BJ (cell line): ENCODE measurements at regions not wholly inside any gene's neighbourhood (a gene's known extent, or its start where the extent isn't known, plus 50 kb on each side); places are given as distances from the start of the nearest gene placed in this dataset.

Source experiments
- CTCF ChIA-PET: fragments of 350-600 bp; formaldehyde crosslinking; extraction: SDS; loops from one replicate; lab custom pipeline; 2021; ENCODE audit warnings: antibody characterized with exemption, inconsistent platforms; lab: Yijun Ruan, JAX
- POLR2A ChIA-PET: fragments of 300-600 bp; sonication (Branson Sonifier 250); formaldehyde crosslinking; extraction: SDS; loops from one replicate; lab custom pipeline; 2021; ENCODE audit warnings: antibody characterized with exemption; lab: Charles Lee
- DNase-seq: peaks from one replicate; pipeline ENCODE4 v3.0.0-alpha.2; 2011; ENCODE audit warnings: low read depth
- H3K27me3 ChIP-seq: 2 replicates; pipeline ENCODE4 v1.6.0; 2011; ENCODE audit warnings: low read length; ENCODE audit not compliant: control insufficient read depth, insufficient read depth
- H3K36me3 ChIP-seq: 2 replicates; pipeline ENCODE4 v1.5.1; 2011; ENCODE audit warnings: low read length; ENCODE audit not compliant: control insufficient read depth, insufficient read depth
- H3K4me3 ChIP-seq: 2 replicates; pipeline ENCODE4 v1.5.1; 2011; ENCODE audit warnings: low read depth, mild to moderate bottlenecking, control low read depth, low read length
- TF ChIP-seq, protein P1 (sequence below): IDR thresholded peaks from 2 replicates; pipeline ENCODE4 v1.5.1; 2011; ENCODE audit warnings: low read depth, mild to moderate bottlenecking, control low read depth, inconsistent platforms, low read length, moderate library complexity; ENCODE audit not compliant: insufficient read depth

DNA sequence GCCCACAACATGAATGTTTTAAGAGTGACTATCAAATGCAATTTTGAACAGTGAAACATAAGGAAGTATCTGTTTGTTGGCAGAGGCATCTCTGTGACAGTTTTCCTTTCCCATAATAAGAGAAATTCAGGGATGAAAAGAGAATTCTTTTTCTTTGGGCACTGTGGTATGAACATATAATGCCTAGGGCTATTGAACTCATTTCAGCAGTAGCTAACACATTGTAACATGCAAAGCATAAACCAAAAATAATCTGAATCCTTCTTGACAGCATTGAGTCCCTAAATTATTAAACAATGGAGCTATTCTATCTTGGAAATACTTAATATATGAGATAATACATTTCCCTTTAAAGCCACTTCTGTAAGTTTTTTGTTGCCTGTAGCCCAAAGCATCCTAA, 633.0 kb upstream of the B3GALT2 start:
- Histone ChIP-seq H3K36me3 (no peaks in the 10 kb centered on the region), H3K27me3 (no peaks in the 10 kb centered on the region), H3K4me3 (no peak overlapping the region)
- no peak for DNase-seq
- TF ChIP-seq, protein P1, sequence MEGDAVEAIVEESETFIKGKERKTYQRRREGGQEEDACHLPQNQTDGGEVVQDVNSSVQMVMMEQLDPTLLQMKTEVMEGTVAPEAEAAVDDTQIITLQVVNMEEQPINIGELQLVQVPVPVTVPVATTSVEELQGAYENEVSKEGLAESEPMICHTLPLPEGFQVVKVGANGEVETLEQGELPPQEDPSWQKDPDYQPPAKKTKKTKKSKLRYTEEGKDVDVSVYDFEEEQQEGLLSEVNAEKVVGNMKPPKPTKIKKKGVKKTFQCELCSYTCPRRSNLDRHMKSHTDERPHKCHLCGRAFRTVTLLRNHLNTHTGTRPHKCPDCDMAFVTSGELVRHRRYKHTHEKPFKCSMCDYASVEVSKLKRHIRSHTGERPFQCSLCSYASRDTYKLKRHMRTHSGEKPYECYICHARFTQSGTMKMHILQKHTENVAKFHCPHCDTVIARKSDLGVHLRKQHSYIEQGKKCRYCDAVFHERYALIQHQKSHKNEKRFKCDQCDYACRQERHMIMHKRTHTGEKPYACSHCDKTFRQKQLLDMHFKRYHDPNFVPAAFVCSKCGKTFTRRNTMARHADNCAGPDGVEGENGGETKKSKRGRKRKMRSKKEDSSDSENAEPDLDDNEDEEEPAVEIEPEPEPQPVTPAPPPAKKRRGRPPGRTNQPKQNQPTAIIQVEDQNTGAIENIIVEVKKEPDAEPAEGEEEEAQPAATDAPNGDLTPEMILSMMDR: no peak
- ChIA-PET POLR2A (no interaction called here), CTCF (interaction anchor here (0.7 kb wide), 1 partner anchor 430 kb away, joined by 4 read pairs; no protein-coding TSS in a partner anchor)

DNA sequence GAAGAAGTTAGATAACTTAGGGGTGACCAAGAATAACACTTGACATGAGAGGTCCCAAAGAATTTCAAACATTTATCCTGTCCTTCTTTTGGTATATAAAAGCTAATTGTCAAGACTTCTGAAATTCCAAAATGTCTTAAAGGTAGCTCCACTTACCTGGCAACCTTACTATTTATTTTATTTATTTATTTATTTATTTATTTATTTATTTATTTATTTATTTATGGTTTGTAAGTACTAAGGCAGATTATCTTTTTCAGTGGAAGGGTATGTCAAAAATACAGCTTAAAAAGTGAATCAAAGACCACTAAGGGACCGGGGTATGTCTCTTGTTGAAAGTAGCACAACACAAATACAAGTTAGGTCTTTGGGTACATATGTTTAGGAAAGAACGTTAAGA, 620.8 kb upstream of the B3GALT2 start:
- POLR2A ChIA-PET: no interaction called here
- Histone ChIP-seq H3K4me3 (no peak overlapping the region), H3K36me3 (no peaks in the 10 kb centered on the region), H3K27me3 (no peaks in the 10 kb centered on the region)
- CTCF ChIA-PET: interaction anchor here (0.9 kb wide), 1 partner anchor 61 kb away, joined by 3 read pairs; no protein-coding TSS in a partner anchor
- no peak for DNase-seq
- TF ChIP-seq, protein P1: no peak

DNA sequence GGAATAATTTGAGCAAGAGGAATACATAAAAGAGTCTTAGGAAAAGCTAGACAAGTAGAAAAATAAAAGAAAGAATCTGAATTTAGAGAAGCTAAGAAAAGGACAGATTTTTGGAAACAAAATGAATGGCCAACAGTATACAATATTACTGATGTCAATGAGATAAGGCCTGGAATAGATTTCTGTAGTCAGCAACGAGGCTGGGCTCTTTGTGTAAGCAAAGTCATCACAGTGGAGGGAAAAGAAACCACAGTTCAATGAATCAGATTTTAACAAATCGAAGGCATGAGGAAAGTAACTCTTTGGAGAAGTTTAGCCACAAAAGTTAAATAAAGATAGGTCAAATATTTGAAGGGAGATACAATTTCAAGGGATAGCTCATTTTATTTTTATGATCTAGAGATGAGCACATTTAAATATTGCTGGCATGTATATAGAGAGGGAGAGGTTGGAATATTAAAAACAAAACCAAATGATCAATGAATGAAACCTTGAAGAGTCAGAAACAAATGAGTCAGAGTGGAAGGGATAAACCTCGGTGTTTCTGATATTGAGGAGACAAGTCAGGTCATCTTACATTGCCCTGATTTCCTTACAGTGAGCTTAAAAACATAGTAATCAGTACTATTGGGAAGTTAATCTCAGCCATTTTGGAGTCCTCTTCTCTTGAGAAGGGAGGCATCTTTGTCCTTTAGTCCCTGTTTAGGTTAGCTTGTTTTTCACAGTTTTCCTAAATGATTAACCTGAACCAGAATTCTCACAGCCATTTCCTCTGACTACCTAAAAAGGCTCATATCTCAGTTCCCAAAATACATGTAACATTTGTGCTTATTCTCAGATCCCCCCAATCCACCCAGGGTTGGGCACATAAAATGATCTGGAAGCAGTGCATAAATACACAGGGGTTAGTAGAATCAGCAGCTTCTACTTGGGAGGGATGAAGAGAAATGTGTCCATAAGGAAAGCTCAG, 620.0 kb upstream of the B3GALT2 start:
- TF ChIP-seq, protein P1: no peak
- H3K27me3 ChIP-seq: no peaks in the 10 kb centered on the region
- CTCF ChIA-PET: no interaction called here
- H3K4me3 ChIP-seq: no peak overlapping the region
- POLR2A ChIA-PET: no interaction called here
- DNase-seq: no peak
- no peaks in the 10 kb centered on the region for H3K36me3 ChIP-seq

DNA sequence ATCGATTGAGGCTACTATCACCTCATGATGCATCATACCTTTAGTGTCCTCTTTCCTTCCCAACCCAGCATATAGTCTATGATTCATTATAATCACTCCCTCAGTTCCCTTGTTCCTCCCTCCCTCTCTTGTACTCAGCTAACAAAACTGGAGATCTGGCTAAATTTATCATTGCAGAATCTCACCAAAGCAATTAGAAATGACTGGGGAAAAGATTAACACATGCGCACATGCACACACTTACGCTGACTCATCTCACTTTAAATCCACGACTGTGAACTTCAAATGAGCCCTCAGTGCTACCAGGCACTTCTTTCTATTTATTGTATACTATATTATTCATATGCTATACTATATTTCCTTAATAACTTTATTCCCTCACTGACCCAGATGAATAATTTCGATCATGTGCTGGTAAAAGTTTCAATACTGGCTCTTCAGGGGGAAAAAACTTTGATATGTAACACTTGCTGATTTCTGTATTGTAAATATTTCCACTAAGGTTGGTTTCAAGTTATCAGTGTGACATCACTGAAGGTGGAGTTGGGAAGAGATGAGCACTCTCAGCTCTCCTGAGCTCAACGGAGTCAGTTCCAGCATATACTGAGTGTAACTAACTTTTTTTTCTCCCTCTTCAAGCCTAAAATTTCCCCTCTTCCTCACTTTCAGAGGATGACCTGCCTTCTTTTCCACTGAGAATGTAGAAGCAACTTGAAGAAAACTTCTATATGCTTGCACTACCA, 613.7 kb upstream of the B3GALT2 start:
- no peaks in the 10 kb centered on the region for H3K36me3 ChIP-seq
- H3K4me3 ChIP-seq: no peak overlapping the region
- TF ChIP-seq, protein P1: no peak
- no peak for DNase-seq
- no peaks in the 10 kb centered on the region for H3K27me3 ChIP-seq
- ChIA-PET CTCF (interaction anchor here (1.2 kb wide), 1 partner anchor 17 kb away, joined by 4 read pairs; no protein-coding TSS in a partner anchor), POLR2A (no interaction called here)

DNA sequence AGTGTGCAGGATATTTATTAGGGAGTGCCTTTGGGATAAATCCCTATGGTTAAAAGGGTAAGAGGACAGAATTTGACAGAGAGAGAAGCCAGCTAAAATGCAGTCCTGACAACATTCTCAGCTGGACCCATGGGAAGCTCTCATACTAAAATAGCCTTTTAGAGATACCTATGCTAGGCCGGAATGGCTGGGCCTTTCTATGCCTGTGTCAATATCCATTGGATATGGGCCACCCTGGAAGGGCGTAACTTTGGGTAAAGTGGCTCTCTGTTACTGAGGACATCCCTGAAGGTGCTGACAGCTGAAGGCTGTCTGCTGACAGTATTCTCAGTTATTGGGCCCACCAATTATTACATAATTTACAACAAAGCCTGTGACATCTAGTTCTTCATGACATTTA, 613.0 kb upstream of the B3GALT2 start:
- TF ChIP-seq, protein P1: no peak
- Histone ChIP-seq H3K36me3 (no peaks in the 10 kb centered on the region), H3K27me3 (no peaks in the 10 kb centered on the region), H3K4me3 (no peak overlapping the region)
- ChIA-PET CTCF (interaction anchor here (1.2 kb wide), 1 partner anchor 18 kb away, joined by 4 read pairs; no protein-coding TSS in a partner anchor), POLR2A (no interaction called here)
- DNase-seq: no peak
